Epithelial cell of proximal tubule (primary cell): ENCODE measurements at regions not wholly inside any gene's neighbourhood (a gene's known extent, or its start where the extent isn't known, plus 50 kb on each side); places are given as distances from the start of the nearest gene placed in this dataset.
"Not testable (repeated sequence)": the region's sequence is repeated elsewhere in the genome, so short reads cannot be mapped to it uniquely, and the experiment has no call there.

Source experiments
- DNase-seq: peaks from one replicate; pipeline ENCODE4 v3.0.0-alpha.2; 2011; ENCODE audit warnings: low read depth
- H3K4me3 ChIP-seq: 2 replicates; pipeline ENCODE4 v1.5.1; 2011; ENCODE audit warnings: low read depth, mild to moderate bottlenecking, low read length
- TF ChIP-seq, protein P1 (sequence below): conservative IDR thresholded peaks from 2 replicates; pipeline ENCODE4 v1.5.1; 2012; ENCODE audit warnings: low read depth, mild to moderate bottlenecking, low read length

DNA sequence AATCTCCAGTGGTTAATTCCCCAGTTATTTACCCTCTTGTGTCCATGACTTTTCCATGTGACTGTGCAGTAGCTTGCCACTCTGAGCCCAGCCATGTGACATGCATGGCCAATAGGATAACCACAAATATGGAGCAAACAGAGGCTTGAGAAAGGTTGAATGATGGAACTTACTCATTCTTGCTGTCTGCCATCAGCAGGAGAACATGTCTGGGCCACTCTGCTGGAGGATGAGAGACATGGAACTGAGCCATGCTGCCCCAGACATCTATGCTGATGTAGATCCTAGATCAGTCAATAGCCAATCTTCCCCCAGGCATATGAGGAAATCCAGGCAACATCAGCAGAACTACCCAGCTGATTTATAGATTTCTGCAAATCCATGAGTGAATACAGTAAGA lies 992.3 kb upstream of the FANCL start:
- TF ChIP-seq, protein P1, sequence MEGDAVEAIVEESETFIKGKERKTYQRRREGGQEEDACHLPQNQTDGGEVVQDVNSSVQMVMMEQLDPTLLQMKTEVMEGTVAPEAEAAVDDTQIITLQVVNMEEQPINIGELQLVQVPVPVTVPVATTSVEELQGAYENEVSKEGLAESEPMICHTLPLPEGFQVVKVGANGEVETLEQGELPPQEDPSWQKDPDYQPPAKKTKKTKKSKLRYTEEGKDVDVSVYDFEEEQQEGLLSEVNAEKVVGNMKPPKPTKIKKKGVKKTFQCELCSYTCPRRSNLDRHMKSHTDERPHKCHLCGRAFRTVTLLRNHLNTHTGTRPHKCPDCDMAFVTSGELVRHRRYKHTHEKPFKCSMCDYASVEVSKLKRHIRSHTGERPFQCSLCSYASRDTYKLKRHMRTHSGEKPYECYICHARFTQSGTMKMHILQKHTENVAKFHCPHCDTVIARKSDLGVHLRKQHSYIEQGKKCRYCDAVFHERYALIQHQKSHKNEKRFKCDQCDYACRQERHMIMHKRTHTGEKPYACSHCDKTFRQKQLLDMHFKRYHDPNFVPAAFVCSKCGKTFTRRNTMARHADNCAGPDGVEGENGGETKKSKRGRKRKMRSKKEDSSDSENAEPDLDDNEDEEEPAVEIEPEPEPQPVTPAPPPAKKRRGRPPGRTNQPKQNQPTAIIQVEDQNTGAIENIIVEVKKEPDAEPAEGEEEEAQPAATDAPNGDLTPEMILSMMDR: no peak
- DNase-seq: no peak
- H3K4me3 ChIP-seq: no peak overlapping the region

DNA sequence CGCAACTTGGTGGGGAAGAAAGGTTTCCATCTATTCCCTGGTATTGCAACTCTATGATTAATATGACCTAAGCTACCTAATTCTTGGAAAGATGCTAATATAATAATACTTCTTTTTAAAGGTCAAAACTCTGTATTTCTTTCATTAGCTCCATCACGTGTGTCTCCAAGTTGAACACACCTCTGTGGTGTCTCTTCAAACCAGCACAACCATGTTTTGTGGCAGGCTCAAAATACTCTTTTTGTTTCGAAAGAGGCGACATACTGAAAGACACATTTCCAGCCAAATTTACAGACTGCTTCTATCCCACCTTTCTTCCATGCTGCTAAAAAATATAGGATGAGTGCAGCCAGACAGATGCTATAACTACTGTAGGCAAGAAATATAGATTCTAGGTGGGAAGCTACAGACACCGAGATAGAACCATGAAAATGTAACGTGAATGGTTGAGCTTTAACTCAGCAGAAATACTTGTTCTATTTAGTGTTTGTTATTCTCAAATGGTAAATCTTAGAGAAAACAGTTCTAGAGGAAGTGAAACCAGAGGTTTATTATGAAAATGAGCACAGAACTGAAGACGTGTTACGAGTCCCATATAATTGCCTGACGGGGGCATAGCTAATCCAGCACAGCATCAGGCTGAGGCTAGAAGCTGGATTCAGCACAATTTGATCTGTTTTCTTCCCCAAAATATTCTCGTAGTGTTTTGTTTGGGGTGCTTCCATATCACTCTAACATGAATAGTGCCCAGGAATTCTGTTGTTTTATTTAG lies 991.5 kb upstream of the FANCL start:
- H3K4me3 ChIP-seq: no peak overlapping the region
- TF ChIP-seq, protein P1: no peak
- no peak for DNase-seq

DNA sequence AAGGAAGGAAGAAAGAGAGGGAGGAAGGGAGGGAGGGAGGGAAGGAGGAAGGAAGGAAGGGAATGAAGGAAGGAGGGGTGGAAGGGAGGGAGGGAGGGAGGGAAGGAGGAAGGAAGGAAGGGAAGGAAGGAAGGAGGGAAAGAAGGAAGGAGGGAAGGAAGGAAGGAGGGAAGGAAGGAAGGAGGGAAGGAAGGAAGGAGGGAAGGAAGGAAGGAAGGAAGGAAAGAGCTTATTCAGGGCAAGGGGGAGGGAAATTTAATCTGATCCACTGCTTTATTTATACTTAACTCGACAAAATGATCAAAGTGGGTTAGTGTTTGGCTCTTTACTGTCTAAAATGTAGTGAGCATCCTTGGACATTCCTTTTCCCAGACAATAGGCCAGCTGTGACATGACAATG lies 985.2 kb upstream of the FANCL start:
- DNase-seq, H3K4me3 ChIP-seq: not testable (repeated sequence)

DNA sequence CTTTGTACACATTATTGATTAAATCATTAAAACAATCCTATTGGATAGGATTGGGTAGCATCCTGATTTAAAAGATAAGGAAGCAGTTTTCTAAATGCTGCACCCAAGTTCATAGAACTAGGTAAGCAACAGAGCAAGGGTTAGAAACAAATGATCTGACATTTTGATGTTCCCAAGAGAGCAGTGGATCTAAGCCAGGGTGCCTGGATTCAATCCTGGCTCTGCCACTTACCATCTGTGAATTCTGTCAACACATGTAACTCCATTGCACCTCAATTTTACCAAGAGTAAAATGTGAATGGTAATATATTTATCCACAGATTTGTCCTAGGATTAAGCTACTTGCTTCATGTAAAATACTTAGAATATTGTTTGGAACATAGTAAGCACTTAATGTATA lies 982.6 kb upstream of the FANCL start:
- TF ChIP-seq, protein P1: no peak
- no peak overlapping the region for H3K4me3 ChIP-seq
- DNase-seq: no peak

DNA sequence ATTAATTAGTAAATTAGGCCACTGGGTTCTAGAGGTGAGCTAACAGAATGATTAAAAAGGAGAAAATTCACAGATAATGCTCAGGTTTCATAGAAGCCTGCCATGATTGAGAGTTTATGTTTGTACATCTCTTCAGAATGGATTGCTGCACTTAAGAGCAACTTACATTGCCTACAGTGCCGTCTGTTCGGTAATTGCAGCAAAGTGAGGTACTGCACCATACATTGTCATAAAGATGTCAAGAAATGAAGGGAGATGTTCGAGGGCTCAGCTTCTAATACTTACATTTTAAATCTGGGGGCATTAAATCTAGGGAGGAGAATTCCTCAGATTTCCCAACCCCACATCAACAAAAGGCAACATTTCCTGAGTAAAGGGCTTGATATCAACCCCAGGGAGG lies 976.2 kb upstream of the FANCL start:
- H3K4me3 ChIP-seq: no peak overlapping the region

DNA sequence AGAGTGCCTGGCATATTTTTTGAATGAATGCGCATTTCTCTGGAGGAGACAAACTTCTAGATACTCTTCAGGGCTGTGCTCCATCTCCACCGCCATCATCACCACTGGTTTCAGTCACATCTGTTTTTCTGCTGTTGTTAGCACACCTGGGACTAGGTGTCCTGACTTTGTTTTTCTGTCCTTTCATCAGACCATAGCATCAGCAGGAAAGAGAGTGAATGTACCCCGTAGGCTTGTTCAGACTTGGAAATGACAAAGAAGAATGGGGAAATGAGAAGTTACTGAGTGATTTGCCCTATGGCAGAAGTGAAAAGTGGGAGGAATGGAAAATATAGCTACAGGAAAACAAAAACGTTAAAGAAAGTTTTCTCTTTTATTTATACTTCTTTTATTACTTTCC lies 965.2 kb upstream of the FANCL start:
- TF ChIP-seq, protein P1: no peak
- no peak overlapping the region for H3K4me3 ChIP-seq
- DNase-seq: no peak

More for the DNA sequence above, 976.2 kb upstream of the FANCL start:
- DNase-seq: no peak
- TF ChIP-seq, protein P1: no peak

DNA sequence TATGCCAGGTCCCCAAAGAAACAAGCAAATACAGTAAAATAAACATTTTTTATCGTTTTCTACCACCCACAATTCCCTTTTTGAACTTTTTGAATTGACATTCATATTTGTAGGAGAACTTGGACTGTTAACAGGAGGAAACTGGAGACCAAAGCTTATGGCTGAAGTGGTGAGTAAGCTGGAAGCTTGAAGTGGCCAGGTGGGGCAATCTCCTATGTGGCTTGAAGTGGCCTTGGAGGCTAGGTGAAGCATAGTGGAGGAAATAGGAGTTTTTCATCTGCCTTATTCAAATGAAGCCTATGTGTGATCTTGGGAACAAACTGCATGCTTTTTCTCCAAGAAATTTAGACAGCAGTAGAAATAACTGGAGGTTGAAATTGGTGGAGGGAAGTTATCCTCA lies 962.9 kb upstream of the FANCL start:
- TF ChIP-seq, protein P1: no peak
- H3K4me3 ChIP-seq: no peak overlapping the region
- DNase-seq: no peak
